HEK293T (cell line): ENCODE measurements at regions not wholly inside any gene's neighbourhood (a gene's known extent, or its start where the extent isn't known, plus 50 kb on each side); places are given as distances from the start of the nearest gene placed in this dataset.
"Not testable (repeated sequence)": the region's sequence is repeated elsewhere in the genome, so short reads cannot be mapped to it uniquely, and the experiment has no call there.

Experiments
- CTCF ChIA-PET: fragments of 350-600 bp; formaldehyde crosslinking; extraction: SDS; loops from one replicate; lab custom pipeline; 2021; ENCODE audit warnings: antibody characterized with exemption, inconsistent platforms; lab: Yijun Ruan, JAX
- POLR2A ChIA-PET: fragments of 350-600 bp; formaldehyde crosslinking; extraction: SDS; loops from one replicate; lab custom pipeline; 2020; ENCODE audit warnings: antibody characterized with exemption, inconsistent platforms; lab: Yijun Ruan, JAX
- DNase-seq: peaks from one replicate; pipeline ENCODE4 v3.0.0; 2012; ENCODE audit warnings: mixed read lengths; ENCODE audit errors: extremely low spot score
- ARNT ChIP-seq: fragments of 450-650 bp; IDR thresholded peaks from 2 replicates; pipeline ENCODE4 v1.6.1; 2017; ENCODE audit warnings: mild to moderate bottlenecking
- BHLHE40 ChIP-seq: fragments of 450-650 bp; IDR thresholded peaks from 2 replicates; pipeline ENCODE4 v1.6.1; 2016; ENCODE audit warnings: mild to moderate bottlenecking, moderate library complexity, borderline replicate concordance
- CTBP1 ChIP-seq: fragments of 450-650 bp; IDR thresholded peaks from 2 replicates; pipeline ENCODE4 v1.6.1; 2016; ENCODE audit warnings: borderline replicate concordance
- ELF4 ChIP-seq: fragments of 450-650 bp; IDR thresholded peaks from 2 replicates; pipeline ENCODE4 v1.6.1; 2017; ENCODE audit warnings: antibody characterized with exemption
- FOXA1 ChIP-seq: fragments of 450-650 bp; IDR thresholded peaks from 2 replicates; pipeline ENCODE4 v1.6.1; 2016; ENCODE audit warnings: mild to moderate bottlenecking
- FOXK2 ChIP-seq: fragments of 450-650 bp; IDR thresholded peaks from 2 replicates; pipeline ENCODE4 v1.6.1; 2016; ENCODE audit warnings: mild to moderate bottlenecking
- FOXM1 ChIP-seq: fragments of 450-650 bp; IDR thresholded peaks from 2 replicates; pipeline ENCODE4 v1.6.1; 2017; ENCODE audit warnings: mild to moderate bottlenecking, borderline replicate concordance
- HDGF ChIP-seq: fragments of 450-650 bp; IDR thresholded peaks from 2 replicates; pipeline ENCODE4 v1.6.1; 2017; ENCODE audit warnings: antibody characterized with exemption, borderline replicate concordance
- L3MBTL2 ChIP-seq: fragments of 450-650 bp; conservative IDR thresholded peaks from 2 replicates; pipeline ENCODE4 v1.6.1; 2016; ENCODE audit warnings: mild to moderate bottlenecking
- LEF1 ChIP-seq: fragments of 450-650 bp; IDR thresholded peaks from 2 replicates; pipeline ENCODE4 v1.6.1; 2017; ENCODE audit warnings: mild to moderate bottlenecking, borderline replicate concordance
- NFRKB ChIP-seq: fragments of 450-650 bp; IDR thresholded peaks from 2 replicates; pipeline ENCODE4 v1.6.1; 2016; ENCODE audit warnings: mild to moderate bottlenecking, moderate library complexity
- SP1 ChIP-seq: fragments of 450-650 bp; IDR thresholded peaks from 2 replicates; pipeline ENCODE4 v1.6.1; 2017
- SUZ12 ChIP-seq: fragments of 450-650 bp; IDR thresholded peaks from 2 replicates; pipeline ENCODE4 v1.6.1; 2016; ENCODE audit warnings: mild to moderate bottlenecking
- TARDBP ChIP-seq: fragments of 450-650 bp; IDR thresholded peaks from 2 replicates; pipeline ENCODE4 v1.6.1; 2016
- ZNF384 ChIP-seq: fragments of 450-650 bp; IDR thresholded peaks from 2 replicates; pipeline ENCODE4 v1.6.1; 2016
- TF ChIP-seq, protein P1 (sequence below): fragments of 450-650 bp; IDR thresholded peaks from 2 replicates; pipeline ENCODE4 v1.6.1; 2016

DNA sequence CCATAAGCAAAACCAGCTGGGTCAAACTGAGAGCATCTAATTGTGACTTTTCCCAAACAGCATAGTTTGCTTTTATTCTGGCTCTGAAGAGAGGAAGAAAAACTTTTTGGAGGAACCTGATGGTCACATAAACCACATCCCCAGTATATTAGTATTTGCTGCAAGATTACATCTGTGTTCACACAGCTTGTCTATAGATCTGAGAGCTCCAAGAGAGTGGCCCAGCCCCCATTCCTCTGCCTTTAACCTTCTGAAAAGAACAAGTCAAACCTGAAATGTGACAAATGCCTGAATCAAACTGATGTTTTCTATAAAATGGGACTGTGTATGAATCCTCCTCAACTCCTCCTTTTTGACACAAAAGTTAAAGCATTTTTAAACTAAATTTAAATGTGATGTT, 435.2 kb downstream of the ZNF479 start:
- POLR2A ChIA-PET, CTCF ChIA-PET: not testable (repeated sequence)

DNA sequence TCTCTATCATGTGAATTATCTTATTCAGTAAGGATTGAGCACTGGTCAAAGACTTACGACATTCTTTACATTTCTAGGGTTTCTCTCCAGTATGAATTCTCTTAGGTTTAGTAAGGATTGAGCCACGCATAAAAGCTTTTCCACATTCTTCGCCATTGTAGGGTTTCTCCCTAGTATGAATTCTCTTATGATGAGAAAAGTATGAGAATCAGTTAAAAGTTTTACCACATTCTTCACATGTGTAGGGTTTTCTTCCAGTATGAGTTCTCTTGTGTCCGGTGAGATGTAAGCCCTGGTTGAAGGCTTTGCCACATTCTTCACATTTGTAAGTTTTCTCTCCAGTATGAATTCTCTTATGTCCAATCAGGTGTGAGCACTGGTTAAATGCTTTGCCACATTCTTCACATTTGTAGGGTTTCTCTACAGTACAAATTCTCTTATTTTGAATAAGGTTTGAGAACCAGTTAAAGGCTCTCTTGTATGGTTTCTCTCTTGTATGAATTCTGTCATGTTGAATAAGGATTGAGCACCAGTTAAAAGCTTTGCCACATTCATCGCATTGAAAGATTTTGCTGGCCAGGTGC, 445.9 kb downstream of the ZNF479 start:
- TF ChIP-seq ZNF384 (no peak), HDGF (no peak), SUZ12 (no peak), FOXM1 (no peak), SP1 (no peak), LEF1 (no peak), FOXA1 (no peak), L3MBTL2 (no peak), TARDBP (no peak), ELF4 (no peak), FOXK2 (no peak), BHLHE40 (no peak), NFRKB (no peak), CTBP1 (no peak), ARNT (no peak)
- TF ChIP-seq, protein P1, sequence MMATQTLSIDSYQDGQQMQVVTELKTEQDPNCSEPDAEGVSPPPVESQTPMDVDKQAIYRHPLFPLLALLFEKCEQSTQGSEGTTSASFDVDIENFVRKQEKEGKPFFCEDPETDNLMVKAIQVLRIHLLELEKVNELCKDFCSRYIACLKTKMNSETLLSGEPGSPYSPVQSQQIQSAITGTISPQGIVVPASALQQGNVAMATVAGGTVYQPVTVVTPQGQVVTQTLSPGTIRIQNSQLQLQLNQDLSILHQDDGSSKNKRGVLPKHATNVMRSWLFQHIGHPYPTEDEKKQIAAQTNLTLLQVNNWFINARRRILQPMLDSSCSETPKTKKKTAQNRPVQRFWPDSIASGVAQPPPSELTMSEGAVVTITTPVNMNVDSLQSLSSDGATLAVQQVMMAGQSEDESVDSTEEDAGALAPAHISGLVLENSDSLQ: no peak
- ChIA-PET POLR2A (no interaction called here), CTCF (interaction anchor here (0.6 kb wide), 1 partner anchor 29 kb away, joined by 4 read pairs; no protein-coding TSS in a partner anchor)
- DNase-seq: no peak

More for the DNA sequence above, 435.2 kb downstream of the ZNF479 start:
- not testable (repeated sequence) for DNase-seq

DNA sequence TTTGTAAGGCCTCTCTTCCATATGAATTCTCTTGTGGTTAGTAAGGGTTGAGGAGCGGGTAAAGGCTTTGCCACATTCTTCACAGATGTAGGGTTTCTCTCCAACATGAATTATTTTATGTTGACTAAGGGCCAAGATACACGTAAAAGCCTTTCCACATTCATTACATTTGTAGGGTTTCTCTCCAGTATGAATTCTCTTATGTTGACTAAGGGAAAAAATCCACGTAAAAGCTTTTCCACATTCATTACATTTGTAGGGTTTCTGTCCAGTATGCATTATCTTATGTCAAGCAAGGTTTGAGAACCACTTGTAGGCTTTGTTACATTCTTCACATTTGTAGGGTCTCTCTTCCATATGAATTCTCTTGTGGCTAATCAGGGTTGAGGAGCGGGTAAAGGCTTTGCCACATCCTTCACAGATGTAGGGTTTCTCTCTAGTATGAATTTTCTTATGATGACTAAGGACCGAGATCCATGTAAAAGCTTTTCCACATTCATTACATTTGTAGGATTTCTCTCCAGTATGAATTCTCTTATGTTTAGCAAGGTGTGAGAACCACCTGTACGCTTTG, 493.0 kb downstream of the ZNF479 start:
- ChIA-PET POLR2A (no interaction called here), CTCF (no interaction called here)
- TF ChIP-seq FOXK2: no peak
- no peak for TF ChIP-seq ARNT
- no peak for TF ChIP-seq FOXA1
- TF ChIP-seq L3MBTL2: no peak
- DNase-seq: no peak

DNA sequence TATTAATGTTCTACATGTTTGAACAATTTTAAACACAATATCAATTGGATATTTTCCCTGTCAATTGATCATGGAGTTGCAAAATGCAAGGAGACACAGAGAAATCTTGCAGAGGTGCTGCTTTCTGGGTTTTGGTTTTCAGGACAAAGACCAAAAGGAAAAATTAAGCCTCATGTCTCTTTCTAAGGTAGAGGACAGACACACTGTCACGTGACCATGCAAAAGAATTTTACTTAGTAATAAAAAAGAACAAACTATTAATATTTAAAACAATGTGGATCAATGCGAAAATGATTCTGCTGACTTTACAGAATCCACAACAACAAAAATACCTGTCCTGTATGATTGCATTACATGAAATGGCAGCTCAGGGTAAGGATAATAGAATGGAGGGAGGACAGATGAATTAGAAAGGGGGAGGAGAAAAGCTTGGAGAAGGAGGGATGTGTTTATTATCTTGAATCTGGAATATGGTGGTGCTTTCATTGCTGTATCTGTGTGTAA, 493.7 kb upstream of the NUPR2 start:
- ChIA-PET POLR2A (no interaction called here), CTCF (no interaction called here)
- TF ChIP-seq NFRKB: no peak
- no peak for TF ChIP-seq FOXA1
- TF ChIP-seq CTBP1: no peak
- TF ChIP-seq ZNF384: no peak
- TF ChIP-seq LEF1: no peak
- no peak for TF ChIP-seq SP1
- TF ChIP-seq ELF4: no peak
- no peak for TF ChIP-seq BHLHE40
- no peak for TF ChIP-seq TARDBP
- TF ChIP-seq FOXK2: no peak
- no peak for TF ChIP-seq ARNT
- no peak for TF ChIP-seq L3MBTL2
- no peak for TF ChIP-seq SUZ12
- no peak for TF ChIP-seq HDGF
- TF ChIP-seq, protein P1: no peak
- no peak for TF ChIP-seq FOXM1
- no peak for DNase-seq

DNA sequence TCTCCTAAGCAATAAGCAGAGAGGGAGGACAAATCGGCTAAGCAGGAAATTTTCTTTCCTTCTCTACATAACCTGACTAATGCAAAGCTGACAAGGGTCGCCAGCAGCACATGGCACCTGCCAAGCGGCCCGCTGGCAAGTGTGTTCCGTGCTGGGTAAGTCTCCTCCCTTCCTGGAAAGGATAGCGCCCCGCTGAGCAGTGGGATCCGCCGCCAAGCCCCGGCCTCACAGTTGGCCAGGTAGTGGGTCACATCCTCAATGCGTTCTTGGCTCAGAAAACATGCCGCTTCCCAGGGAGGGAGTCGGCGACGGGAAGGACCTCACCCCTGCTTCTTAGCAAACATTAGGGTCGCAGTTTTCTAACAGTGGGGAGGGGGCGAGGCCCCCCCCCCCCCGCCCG, 488.9 kb upstream of the NUPR2 start:
- no peak for DNase-seq
- POLR2A ChIA-PET: no interaction called here
- CTCF ChIA-PET: no interaction called here
- TF ChIP-seq HDGF (no peak), BHLHE40 (no peak), LEF1 (no peak), FOXM1 (no peak), TARDBP (no peak), CTBP1 (no peak), FOXK2 (no peak), FOXA1 (no peak), ELF4 (no peak), ZNF384 (no peak), ARNT (no peak), NFRKB (no peak), L3MBTL2 (no peak), SP1 (no peak)
- TF ChIP-seq, protein P1: no peak

DNA sequence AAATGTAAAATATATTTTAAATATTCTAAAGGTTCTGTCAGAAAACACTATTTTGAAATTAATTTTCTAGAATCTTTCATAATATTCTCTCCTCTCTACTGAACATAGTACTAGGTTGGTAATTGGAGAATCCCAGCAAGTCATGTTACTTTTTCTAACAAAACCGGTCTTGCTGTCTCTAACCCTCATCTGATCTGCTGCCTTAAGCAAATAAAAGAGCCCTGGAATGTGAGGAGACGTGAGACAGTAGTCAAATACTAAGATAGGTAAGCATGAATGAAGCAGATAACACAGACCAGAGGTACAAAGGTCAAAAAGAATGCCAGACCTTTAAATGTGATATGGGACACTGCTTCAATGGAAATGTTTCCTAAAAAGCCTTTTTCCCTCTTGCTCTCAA, 462.4 kb upstream of the NUPR2 start:
- DNase-seq: no peak
- POLR2A ChIA-PET: no interaction called here
- CTCF ChIA-PET: no interaction called here
- TF ChIP-seq ZNF384 (no peak), SUZ12 (no peak), FOXM1 (no peak), ARNT (no peak), FOXK2 (no peak), BHLHE40 (no peak), HDGF (no peak), ELF4 (no peak), NFRKB (no peak), TARDBP (no peak), FOXA1 (no peak), L3MBTL2 (no peak), LEF1 (no peak), SP1 (no peak), CTBP1 (no peak)
- TF ChIP-seq, protein P1: no peak
